Neuron (in vitro differentiated cells): ENCODE measurements at regions not wholly inside any gene's neighbourhood (a gene's known extent, or its start where the extent isn't known, plus 50 kb on each side); places are given as distances from the start of the nearest gene placed in this dataset.
"Not testable (repeated sequence)": the region's sequence is repeated elsewhere in the genome, so short reads cannot be mapped to it uniquely, and the experiment has no call there.

Source experiments
- H2AFZ ChIP-seq: one replicate; pipeline ENCODE4 v1.6.1; 2013; ENCODE audit warnings: low read depth, mild to moderate bottlenecking, inconsistent platforms, low read length, moderate library complexity
- H3K27me3 ChIP-seq: one replicate; pipeline ENCODE4 v1.6.1; 2013; ENCODE audit warnings: low read length; ENCODE audit not compliant: insufficient read depth
- H3K36me3 ChIP-seq: one replicate; pipeline ENCODE4 v1.6.1; 2013; ENCODE audit warnings: low read length; ENCODE audit not compliant: insufficient read depth
- H3K4me1 ChIP-seq: one replicate; pipeline ENCODE4 v1.6.1; 2013; ENCODE audit warnings: low read length; ENCODE audit not compliant: insufficient read depth
- H3K4me3 ChIP-seq: 2 replicates; pipeline ENCODE4 v1.5.1; 2013; ENCODE audit warnings: mild to moderate bottlenecking, low read length, moderate library complexity
- H3K9me3 ChIP-seq: one replicate; pipeline ENCODE4 v1.6.1; 2013; ENCODE audit warnings: low read length

DNA sequence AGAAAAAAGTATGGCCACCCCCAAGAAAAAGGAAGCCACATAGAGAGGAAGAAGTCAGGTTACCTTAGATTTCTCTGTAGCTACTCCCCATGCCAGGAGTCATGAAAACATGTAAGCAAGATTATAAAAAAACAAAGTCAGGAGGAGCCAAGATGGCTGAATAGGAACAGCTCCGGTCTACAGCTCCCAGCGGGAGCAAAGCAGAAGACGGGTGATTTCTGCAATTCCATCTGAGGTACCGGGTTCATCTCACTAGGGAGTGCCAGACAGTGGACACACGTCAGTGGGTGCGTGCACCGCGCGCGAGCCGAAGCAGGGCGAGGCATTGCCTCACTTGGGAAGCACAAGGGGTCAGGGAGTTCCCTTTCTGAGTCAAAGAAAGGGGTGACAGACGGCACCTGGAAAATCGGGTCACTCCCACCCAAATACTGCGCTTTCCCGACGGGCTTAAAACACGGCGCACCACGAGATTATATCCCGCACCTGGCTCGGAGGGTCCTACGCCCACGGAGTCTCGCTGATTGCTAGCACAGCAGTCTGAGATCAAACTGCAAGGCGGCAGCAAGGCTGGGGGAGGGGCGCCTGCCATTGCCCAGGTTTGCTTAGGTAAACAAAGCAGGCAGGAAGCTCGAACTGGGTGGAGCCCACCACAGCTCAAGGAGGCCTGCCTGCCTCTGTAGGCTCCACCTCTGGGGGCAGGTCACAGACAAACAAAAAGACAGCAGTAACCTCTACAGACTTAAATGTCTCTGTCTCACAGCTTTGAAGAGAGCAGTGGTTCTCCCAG lies 347.3 kb downstream of the HINT1 start:
- not testable (repeated sequence) for H3K4me1 ChIP-seq, H3K9me3 ChIP-seq, H3K4me3 ChIP-seq, H3K36me3 ChIP-seq, H3K27me3 ChIP-seq, H2AFZ ChIP-seq

DNA sequence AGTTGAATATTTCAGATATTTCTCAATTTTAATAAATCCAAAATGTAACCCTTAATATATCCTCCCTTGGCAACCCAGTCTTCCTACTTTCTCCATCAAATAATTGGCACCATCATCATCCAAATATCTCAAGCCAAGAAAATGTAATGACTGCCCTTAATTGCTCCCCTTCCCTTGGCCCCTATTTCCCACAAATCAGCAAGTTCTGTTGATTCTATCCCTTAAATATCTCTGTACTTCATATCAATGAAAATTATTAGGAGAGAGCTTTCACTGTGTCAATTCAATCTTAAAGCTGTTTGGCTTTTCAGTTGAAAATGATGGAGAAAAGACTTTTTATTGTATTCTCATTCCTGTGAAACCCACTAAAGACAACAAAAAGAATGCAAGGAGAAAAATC lies 349.8 kb downstream of the HINT1 start:
- Histone ChIP-seq H3K27me3 (no peaks in the 10 kb centered on the region), H3K4me1 (no peaks in the 10 kb centered on the region), H3K9me3 (no peaks in the 10 kb centered on the region), H3K4me3 (no peak overlapping the region), H2AFZ (no peak overlapping the region), H3K36me3 (no peaks in the 10 kb centered on the region)

- H3K27me3 ChIP-seq, result no peaks in the 10 kb centered on the region
- no peaks in the 10 kb centered on the region for H3K36me3 ChIP-seq
- H3K4me1 ChIP-seq, result no peaks in the 10 kb centered on the region
- no peaks in the 10 kb centered on the region for H3K9me3 ChIP-seq
- H2AFZ ChIP-seq, result no peak overlapping the region
- H3K4me3 ChIP-seq, result no peak overlapping the region
These were observed 356.4 kb downstream of the HINT1 start for GRCh38 chr5:130808691-130809090.

DNA sequence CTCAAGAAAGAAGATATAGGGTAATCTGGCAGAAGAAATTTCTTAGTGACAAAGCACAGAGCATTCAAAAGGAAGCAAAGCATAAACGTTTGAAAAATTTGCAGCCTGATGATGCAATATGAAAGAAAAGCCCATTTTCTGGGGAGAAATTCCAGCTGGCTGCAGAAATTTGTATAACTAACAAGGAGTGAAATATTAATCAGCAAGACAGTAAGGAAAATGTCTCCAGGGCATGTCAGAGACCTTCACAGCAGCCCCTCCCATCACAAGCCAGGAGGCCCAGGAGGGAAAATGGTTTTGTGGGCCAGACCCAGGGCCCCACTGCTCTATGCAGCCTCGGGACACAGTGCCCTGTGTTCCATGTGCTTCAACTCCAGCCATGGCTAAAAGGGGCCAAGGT lies 359.4 kb downstream of the HINT1 start:
- Histone ChIP-seq H3K36me3 (no peaks in the 10 kb centered on the region), H2AFZ (no peak overlapping the region), H3K27me3 (no peaks in the 10 kb centered on the region), H3K4me3 (no peak overlapping the region), H3K9me3 (no peaks in the 10 kb centered on the region), H3K4me1 (no peaks in the 10 kb centered on the region)

DNA sequence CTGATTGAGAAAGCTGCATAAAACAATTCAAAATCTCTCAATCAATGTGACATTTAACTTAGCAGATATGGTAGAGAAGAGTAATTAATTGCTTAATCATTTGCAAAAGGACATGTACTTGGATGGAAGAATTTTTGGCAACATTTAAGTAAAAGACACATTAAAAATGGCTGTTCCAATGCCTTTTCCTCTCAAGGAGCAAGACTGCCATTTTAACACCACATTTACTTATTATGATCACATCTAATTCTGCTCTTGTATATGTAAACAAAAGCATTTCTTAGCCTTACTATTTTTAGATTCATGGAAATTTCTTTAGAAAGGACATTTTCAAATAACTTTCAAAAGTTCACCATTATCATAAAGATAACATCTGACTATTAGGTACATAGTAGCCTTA lies 360.0 kb downstream of the HINT1 start:
- no peaks in the 10 kb centered on the region for H3K27me3 ChIP-seq
- H3K9me3 ChIP-seq, result no peaks in the 10 kb centered on the region
- H2AFZ ChIP-seq, result no peak overlapping the region
- H3K4me3 ChIP-seq, result no peak overlapping the region
- H3K36me3 ChIP-seq, result no peaks in the 10 kb centered on the region
- no peaks in the 10 kb centered on the region for H3K4me1 ChIP-seq

DNA sequence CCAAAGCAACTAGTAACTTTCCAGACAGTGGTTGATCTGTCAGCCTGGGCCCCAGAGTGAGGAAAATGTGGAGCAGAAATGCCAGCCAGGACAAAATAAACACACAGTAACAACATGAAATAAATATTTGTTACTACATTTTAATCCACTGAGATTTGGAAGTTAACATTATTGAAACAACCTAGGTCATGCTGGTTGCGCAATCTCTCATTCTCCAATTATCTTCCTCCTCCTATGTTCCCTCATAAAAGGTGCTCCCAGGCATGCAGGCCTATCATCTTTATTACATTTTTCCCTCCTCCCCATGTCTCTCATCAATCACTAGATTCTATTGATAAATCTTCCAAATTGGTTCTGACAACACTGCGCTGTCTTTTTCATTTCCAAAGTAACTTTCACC lies 363.1 kb downstream of the HINT1 start:
- H3K9me3 ChIP-seq, result no peaks in the 10 kb centered on the region
- H3K4me3 ChIP-seq, result no peak overlapping the region
- H2AFZ ChIP-seq, result no peak overlapping the region
- H3K27me3 ChIP-seq, result no peaks in the 10 kb centered on the region
- no peaks in the 10 kb centered on the region for H3K4me1 ChIP-seq
- H3K36me3 ChIP-seq, result no peaks in the 10 kb centered on the region

DNA sequence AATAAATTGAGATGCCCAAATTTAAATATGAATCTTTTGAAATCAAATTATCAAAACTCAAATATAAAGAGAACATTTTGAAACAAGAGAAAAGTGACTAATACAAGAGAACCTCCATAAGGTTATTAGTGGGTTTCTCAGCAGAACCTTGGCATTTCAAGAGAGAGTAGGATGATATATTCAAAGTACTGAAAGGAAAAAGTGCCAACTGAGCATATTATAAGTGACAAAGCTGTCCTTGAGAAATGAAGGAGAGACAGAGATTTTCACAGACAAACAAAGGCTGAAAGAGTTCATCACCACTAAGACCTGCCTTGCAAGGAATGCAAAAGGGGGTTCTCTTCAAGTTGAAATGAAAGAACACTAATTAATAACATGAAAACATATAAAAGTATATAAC lies 366.0 kb downstream of the HINT1 start:
- no peak overlapping the region for H2AFZ ChIP-seq

GRCh38 chr5:130797303-130797702 lies 367.8 kb downstream of the HINT1 start:
- no peaks in the 10 kb centered on the region for H3K27me3 ChIP-seq
- H2AFZ ChIP-seq, result no peak overlapping the region
- H3K4me1 ChIP-seq, result no peaks in the 10 kb centered on the region
- H3K9me3 ChIP-seq, result no peaks in the 10 kb centered on the region
- no peak overlapping the region for H3K4me3 ChIP-seq
- H3K36me3 ChIP-seq, result no peaks in the 10 kb centered on the region

More for the DNA sequence above, 366.0 kb downstream of the HINT1 start:
- Histone ChIP-seq H3K4me1 (no peaks in the 10 kb centered on the region), H3K27me3 (no peaks in the 10 kb centered on the region), H3K9me3 (no peaks in the 10 kb centered on the region), H3K36me3 (no peaks in the 10 kb centered on the region), H3K4me3 (no peak overlapping the region)

GRCh38 chr5:130796902-130797301 lies 368.2 kb downstream of the HINT1 start:
- Histone ChIP-seq H3K4me3 (no peak overlapping the region), H3K4me1 (no peaks in the 10 kb centered on the region), H3K9me3 (no peaks in the 10 kb centered on the region), H2AFZ (no peak overlapping the region), H3K27me3 (no peaks in the 10 kb centered on the region), H3K36me3 (no peaks in the 10 kb centered on the region)

GRCh38 chr5:130796032-130796431 lies 369.0 kb downstream of the HINT1 start:
- no peaks in the 10 kb centered on the region for H3K4me1 ChIP-seq
- no peak overlapping the region for H2AFZ ChIP-seq
- no peaks in the 10 kb centered on the region for H3K27me3 ChIP-seq
- H3K9me3 ChIP-seq, result no peaks in the 10 kb centered on the region
- H3K4me3 ChIP-seq, result no peak overlapping the region
- H3K36me3 ChIP-seq, result no peaks in the 10 kb centered on the region

DNA sequence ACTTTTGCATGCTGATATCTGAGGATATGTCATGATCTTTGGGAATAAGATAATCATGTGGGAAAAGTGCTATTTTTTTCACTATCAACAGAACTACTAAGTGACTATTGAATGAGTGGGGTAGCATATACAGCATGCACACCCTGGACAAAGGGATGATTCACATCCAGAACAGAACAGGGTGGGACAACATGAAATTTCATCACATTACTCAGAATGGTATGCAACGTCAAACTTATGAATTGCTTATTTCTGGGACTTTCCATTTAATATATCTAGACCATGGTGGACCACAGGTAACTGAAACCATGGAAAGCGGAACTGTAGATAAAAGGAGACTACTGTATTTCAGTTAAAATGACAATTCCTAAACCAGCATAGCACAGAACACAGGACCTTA lies 370.0 kb downstream of the HINT1 start:
- Histone ChIP-seq H3K9me3 (no peaks in the 10 kb centered on the region), H3K4me1 (no peaks in the 10 kb centered on the region), H3K27me3 (no peaks in the 10 kb centered on the region), H3K36me3 (no peaks in the 10 kb centered on the region), H2AFZ (no peak overlapping the region), H3K4me3 (no peak overlapping the region)

DNA sequence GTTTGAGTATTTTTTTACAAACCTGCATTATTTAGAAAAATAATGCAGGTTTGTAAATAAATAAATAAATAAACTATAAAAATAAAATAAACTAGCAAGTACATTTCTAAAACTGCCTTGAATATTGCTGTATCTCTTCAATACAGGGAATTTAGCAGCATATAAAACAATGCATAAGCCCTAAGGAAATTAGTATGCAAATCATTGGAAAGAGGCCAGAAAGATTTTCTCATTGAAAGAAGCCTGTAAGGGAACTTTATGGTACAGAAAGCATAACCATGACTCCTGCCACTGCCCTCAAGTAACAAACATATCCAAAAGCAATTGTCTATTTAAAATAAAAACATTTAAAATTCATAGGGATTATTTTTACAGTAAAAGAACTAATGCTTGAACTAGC lies 387.3 kb downstream of the HINT1 start:
- H3K36me3 ChIP-seq, result no peaks in the 10 kb centered on the region
- H3K4me1 ChIP-seq, result no peaks in the 10 kb centered on the region
- H3K4me3 ChIP-seq, result no peak overlapping the region
- H3K9me3 ChIP-seq, result no peaks in the 10 kb centered on the region
- no peaks in the 10 kb centered on the region for H3K27me3 ChIP-seq
- no peak overlapping the region for H2AFZ ChIP-seq

GRCh38 chr5:130773813-130774212 lies 391.2 kb downstream of the HINT1 start:
- Histone ChIP-seq H2AFZ (no peak overlapping the region), H3K36me3 (no peaks in the 10 kb centered on the region), H3K4me1 (no peaks in the 10 kb centered on the region), H3K9me3 (no peaks in the 10 kb centered on the region), H3K4me3 (no peak overlapping the region), H3K27me3 (no peaks in the 10 kb centered on the region)

GRCh38 chr5:130762031-130762430 lies 403.0 kb downstream of the HINT1 start:
- Histone ChIP-seq H3K4me3 (no peak overlapping the region), H3K36me3 (no peaks in the 10 kb centered on the region), H3K4me1 (no peaks in the 10 kb centered on the region), H3K27me3 (no peaks in the 10 kb centered on the region), H2AFZ (no peak overlapping the region), H3K9me3 (no peaks in the 10 kb centered on the region)
